Esophagus muscularis mucosa (tissue), 3 donors: ENCODE measurements at regions not wholly inside any gene's neighbourhood (a gene's known extent, or its start where the extent isn't known, plus 50 kb on each side); places are given as distances from the start of the nearest gene placed in this dataset.

Experiments used
- CTCF ChIP-seq, 3 experiments: fragments of 200-600 bp in 2 of 3; fragments of 450-650 bp in 1 of 3; sonication (generic) in 2 of 3; IDR thresholded peaks; one replicate each; pipeline ENCODE4 v1.5.1; 2017 to 2019; ENCODE audit warnings: antibody characterized with exemption in 3 of 3, mild to moderate bottlenecking in 2 of 3, moderate library complexity in 1 of 3
- POLR2A ChIP-seq: fragments of 450-650 bp; IDR thresholded peaks from one replicate; pipeline ENCODE4 v1.6.1; 2017; ENCODE audit warnings: antibody characterized with exemption, moderate library complexity, mild to moderate bottlenecking, low read depth
- POLR2AphosphoS5 ChIP-seq, 2 donors: sonication (generic); formaldehyde crosslinking; IDR thresholded peaks; one replicate each; pipeline ENCODE4 v1.6.1; 2017; ENCODE audit warnings: antibody characterized with exemption in 2 of 2

- TF ChIP-seq CTCF (IDR thresholded peaks at IDR 0.05), result no peak
- TF ChIP-seq POLR2A, result no peak
- no peak for TF ChIP-seq POLR2AphosphoS5 (IDR thresholded peaks at IDR 0.05)
Observed at GRCh38 chrX:114210879-114211278, 373.0 kb upstream of the HTR2C start.
